Mesenteric fat pad (tissue), 1 donor: ENCODE measurements at regions not wholly inside any gene's neighbourhood (a gene's known extent, or its start where the extent isn't known, plus 50 kb on each side); places are given as distances from the start of the nearest gene placed in this dataset.
"Not testable (repeated sequence)": the region's sequence is repeated elsewhere in the genome, so short reads cannot be mapped to it uniquely, and the experiment has no call there.

Source experiments
- DNase-seq: peaks from one replicate; pipeline ENCODE4 v3.0.0-alpha.2; 2020; ENCODE audit warnings: low spot score
- donor health status: DM: yes; HTN: yes; CAD: no.

DNA sequence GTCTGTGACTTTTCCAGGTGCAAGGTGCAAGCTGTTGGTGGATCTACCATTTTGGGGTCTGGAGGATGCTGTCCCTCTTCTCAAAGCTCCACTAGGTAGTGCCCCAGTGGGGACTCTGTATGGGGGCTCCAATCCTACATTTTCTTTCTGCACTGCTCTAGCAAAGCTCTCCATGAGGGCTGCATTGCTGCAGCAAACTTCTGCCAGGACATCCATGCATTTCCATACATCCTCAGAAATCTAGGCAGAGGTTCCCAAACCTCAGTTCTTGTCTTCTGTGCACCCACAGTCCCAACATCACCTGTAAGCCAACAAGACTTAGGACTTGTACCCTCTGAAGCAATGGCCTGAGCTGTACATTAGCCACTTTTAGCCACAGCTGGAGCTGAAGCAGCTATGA, 694.5 kb upstream of the BCHE start:
- no peak for DNase-seq

DNA sequence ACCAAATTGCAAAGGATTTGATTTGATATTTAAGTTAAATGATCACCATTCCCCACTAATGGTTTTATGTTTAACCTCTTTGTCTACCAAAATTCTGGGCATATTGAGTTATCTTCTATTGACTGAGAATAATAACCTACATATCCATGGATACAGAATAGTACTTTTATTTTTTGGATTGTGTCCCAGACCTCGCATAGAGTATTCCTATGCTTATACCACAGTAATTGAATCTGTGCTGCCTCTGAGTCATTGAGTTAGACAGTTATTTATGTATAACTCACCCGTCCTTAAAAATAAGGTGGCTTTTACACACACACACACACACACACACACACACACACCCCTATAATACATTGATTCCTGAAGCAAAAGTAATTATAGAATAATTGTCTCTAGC, 690.1 kb upstream of the BCHE start:
- DNase-seq = no peak

DNA sequence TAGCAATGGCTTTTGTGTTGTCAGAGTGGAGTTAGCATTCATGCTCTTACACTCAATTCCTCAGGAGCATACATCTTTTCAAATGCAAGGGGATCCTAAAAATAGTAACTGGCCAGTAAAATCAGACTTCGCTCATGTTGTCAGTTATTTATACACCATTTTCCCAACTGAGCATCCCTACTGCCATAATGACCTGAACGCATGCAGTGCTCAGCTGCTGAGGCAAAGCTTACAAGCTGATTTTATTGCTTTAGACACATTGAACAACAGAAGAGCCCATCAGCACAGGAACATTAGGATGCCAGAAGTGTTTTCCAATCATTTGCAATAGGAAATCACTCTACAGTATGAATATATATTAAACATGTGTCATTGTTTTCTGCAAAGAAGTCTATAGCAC, 689.7 kb upstream of the BCHE start:
- DNase-seq = no peak

DNA sequence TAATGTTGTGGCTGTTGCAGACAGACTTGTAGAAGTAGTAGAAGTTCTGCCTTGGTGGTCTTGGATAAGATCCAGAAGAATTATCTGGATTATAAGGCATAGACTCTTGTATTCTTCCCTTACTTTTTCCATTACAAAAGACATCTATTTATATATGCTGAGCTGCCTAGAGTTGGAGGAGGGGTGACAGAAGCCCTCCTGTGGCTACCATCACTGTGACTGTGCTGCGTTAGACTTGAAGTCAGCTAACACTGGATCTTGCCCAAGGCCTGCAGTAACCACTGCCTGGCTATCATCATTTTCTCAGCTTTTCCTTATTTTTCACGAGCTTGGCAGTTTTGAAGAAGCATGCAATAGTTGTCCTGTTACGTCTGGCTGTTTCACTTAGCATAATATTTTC, 684.8 kb upstream of the BCHE start:
- DNase-seq = no peak

DNA sequence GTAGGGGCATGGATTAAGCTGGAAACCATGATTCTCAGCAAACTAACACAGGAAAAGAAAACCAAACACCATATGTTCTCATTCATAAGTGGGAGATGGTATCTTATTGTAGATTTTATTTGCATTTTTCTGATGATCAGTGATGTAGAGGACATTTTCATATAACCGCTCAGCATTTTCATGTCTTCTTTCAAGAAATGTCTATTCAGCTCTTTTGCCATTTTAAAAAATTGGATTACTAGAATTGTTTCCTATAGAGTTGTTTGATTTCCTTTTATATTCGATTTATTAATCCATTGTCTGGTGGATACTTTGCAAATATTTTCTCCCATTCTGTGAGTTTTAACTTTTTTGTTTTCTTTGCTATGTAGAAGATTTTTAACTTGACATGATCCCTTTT, 682.2 kb upstream of the BCHE start:
- DNase-seq = no peak

DNA sequence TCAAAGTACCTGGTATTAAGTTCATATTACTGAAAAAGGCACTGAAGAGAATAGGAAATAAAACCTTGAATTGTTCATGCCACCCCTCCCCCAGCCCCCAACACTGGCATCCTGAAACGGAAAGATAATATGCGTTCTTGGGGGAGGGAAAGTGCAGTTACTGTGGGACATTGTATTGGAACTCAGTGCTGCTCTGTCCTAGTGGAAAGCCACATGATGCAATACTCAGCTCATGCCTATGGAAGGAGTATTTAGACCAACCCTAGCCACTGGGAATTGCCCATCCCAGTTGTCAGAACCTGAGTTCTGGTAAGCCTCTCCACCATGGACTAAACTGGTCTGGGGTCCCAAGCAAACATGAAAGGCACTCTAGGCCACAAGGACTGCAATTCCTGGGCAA, 680.8 kb upstream of the BCHE start:
- no peak for DNase-seq

DNA sequence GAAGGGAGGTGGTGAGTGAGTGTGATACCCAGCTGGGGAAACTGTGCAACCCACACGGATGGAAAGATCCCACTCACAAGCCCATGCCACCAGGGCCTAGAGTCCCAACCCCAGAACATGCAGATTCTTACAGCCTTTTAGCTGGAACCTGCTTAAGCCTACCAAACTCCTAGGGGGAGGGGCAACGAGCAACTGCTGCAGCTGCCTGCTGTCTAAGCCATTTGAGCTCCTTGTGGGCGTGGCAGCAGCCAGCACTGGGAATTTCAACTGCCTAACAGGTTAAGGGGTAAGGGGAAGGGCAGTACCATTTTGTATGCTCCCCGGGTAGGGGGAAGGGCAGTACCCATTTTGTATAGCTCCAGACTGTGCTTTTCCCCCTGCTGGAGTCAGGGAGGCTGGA, 673.2 kb upstream of the BCHE start:
- DNase-seq = no peak

DNA sequence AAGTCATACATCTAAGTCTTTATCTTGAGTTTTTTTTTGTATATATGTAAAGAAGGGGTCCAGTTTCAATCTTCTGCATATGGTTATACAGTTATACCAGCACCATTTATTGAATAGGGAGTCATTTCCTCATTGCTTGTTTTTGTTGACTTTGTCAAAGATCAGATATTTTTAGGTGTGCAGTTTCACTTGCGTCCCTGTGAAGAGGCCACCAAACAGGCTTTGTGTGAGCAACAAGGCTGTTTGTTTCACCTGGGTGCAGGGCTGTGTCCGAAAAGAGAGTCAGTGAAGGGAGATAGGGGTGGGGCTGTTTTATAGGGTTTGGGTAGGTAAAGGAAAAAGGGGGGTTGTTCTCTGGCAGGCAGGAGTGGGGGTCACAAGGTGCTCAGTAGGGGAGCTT, 663.2 kb upstream of the BCHE start:
- DNase-seq = not testable (repeated sequence)

DNA sequence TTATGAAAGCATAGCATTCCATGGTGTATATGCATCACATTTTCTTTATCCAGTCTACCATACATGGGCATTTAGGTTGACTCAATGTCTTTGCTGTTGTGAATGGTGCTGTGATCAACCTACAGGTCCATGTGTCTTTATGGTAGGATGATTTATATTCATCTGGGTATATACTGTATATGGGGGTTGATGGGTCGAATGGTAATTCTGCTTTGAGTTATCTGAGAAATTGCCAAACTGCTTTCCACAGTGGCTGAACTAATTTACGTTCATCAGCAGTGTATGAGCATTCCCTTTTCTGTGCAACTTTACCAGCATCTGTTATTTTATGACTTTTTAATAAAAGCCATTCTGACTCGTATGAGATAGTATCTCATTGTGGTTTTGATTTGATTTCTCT, 662.4 kb upstream of the BCHE start:
- DNase-seq = no peak

DNA sequence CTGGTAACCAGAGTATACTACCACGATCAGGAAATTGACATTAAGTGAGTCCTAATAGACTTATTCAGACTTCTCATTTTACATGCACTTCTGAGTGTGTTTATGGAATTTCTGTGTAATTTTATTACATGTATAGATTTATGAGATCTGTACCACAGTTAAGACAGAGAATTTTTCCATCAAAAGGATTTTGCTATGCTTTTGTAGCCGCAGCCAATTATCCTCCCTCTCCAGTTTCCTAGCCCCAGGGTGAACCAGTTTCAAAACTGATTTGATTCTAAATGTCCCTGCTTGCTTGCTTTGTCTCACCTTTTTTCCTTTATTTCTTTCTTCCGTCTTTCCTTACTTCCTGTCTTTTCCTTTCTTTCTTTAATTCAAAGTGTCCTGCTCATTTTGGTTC, 661.2 kb upstream of the BCHE start:
- no peak for DNase-seq

DNA sequence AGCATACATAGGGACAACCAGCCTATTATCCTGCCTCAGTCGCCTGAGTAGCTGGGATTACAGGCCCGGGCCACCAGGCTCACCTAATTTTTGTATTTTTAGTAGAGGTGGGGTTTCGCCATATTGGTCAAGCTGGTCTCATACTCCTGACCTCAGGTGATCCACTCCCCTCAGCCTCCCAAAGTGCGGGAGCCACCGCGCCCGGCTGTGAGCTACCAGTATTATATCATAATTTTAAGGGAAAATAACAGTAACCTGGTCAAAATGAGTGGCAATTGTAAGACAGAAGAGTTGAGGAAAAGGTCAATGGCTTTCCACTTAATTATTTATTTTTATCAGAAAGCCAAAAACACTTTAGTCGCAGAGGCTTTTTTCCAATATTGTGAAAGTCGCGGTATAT, 652.6 kb upstream of the BCHE start:
- DNase-seq = no peak

DNA sequence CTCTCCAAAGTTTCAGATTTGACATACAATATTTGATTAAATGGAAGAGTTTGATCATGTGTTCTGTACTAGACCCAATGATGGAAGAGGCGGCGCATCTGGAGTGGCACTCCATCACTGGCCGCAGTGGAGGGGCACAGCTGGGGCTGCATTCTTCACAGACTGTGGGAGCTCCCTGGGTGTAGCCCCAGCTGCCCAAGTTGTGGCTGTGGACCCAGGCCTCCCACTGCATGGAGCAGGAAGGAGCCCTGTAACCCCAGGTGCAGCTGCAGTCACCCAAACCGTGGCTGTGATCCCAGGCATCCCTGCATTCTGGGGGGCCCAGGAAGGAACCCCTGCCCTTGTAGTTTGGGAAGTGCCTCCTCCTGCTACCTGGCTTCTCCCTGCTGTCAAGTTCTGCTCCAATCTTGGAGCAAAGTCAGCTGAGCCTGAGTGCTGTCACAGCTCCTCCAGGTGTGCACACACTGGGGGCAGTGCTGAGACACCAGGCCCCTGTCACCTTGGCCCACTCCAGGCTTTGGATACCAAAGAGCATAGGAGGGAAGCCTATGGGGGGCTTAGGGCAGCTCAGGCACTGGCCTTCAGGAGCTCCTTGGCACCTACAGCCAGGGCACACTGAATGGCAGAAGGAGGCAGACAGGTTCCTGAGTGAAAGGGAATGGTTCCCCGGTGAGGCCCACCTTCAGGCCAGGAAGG, 651.9 kb upstream of the BCHE start:
- no peak for DNase-seq

DNA sequence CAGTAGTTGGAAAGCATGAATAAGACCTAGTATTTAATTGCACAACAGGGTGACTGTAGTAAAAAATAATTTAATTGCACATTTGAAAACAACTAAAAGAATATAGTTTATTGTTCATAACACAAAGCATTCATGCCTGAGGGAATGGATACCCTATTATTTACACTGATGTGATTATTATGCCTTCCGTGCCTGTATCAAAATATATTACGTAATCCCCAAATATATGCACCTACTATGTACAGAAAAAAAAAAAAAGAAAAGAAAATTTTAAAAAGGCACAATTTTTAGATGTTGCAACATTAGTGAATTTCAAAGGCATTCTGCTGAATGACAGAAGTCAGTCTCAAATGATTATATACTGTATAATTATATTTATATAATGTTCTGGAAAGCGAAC, 647.2 kb upstream of the BCHE start:
- DNase-seq = no peak

DNA sequence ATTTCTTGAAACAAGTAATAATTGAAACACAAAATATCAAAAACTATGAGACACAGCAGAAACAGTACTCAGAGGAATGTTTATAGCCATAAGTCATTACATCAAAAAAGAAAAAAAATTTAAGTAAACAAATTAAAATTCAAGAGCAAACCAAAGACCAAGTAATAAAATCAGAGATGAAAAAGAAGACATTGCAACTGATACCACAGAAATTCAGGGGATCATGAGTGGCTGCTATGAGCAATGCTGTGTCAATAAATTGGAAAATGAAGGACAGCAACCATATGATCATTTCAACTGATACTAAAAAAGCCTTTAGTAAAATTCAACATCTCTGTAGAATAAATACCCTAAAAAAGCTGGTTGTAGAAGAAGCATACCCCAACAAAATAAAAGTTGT, 644.1 kb upstream of the BCHE start:
- no peak for DNase-seq

DNA sequence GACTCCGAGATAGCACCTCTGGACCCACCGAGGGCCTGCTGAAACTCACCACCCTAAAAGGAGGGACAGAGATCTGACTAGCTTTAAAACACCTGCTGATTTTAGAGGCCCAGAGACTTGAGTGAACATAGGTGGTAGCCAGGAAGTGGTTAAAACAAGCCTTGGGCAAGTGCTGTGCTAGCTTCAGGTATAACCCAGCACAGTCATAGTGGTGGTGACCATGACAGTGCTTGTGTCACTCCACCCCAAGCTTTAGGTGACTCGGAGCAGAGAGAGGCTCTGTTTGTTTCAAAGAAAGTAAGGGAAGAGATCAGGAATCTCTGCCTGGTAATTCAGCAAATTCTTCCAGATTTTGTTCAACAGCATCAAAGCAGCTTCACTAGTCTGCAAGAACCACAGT, 641.1 kb upstream of the BCHE start:
- no peak for DNase-seq

DNA sequence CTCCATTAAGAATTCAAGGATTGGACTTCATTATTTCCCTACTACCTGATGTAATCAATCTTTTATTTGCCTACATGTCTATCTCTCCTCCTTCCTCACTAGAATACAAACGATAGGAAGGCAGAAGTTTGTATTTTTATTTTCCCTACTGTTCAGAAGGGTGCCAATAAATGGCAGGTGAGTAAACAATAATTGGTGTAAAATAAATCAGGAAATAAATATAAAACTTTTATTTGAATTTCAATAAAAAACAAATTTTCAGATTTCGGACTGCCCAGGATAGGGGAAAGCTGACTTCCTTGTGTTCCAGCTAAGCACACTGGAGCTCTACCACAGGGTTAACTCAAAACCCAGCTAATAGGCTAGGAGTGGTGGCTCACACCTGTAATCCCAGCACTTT, 636.3 kb upstream of the BCHE start:
- DNase-seq = no peak

DNA sequence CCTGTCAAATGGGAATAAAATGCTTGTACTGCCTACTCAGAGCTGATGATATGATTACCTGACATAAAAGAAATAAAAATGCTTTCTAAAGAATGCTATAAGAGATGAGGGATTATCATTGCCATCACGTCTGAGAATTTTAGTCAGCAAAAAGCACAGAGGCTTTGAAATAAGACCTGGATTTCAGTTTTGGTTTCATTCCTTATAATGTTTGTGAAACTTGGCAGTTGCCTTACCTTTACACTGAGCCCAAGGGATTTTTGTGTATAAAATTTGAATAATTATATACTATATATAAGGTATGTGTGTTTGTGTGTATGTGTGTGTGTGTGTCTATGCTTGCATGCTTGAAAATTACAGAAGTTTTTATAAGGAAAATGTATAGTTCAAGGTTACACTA, 634.8 kb upstream of the BCHE start:
- DNase-seq = no peak

DNA sequence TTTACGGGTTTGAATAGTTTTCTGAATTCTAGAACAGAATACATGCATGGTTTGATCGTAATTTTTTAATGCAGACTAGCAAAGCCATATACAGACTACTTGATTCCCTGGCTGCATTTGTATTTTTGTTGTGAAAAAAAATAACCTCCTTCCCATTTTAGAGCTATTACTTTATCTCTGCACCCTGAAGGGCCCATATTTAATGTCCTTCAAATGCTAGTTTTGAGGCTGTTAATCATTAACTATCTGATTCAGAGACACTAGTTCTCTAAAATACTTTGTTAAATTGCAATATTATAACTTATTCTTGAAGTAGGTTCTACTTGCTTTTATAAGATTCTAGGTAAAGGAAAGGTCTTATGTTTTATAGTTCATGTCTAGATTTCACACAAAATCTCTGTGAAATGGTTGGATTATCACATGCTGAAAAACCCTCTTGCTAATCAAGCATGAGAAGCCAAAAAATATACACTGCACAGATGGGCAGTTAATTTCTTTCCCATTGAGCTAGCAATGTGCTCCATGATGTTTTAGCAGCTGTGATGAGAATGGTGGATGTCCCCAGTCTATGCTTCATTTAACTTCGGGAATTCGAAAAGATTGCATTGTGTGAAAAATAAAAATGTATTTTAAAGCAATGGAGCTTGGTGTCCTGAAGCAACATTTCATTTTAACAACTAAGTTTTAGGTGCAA, 634.0 kb upstream of the BCHE start:
- no peak for DNase-seq

DNA sequence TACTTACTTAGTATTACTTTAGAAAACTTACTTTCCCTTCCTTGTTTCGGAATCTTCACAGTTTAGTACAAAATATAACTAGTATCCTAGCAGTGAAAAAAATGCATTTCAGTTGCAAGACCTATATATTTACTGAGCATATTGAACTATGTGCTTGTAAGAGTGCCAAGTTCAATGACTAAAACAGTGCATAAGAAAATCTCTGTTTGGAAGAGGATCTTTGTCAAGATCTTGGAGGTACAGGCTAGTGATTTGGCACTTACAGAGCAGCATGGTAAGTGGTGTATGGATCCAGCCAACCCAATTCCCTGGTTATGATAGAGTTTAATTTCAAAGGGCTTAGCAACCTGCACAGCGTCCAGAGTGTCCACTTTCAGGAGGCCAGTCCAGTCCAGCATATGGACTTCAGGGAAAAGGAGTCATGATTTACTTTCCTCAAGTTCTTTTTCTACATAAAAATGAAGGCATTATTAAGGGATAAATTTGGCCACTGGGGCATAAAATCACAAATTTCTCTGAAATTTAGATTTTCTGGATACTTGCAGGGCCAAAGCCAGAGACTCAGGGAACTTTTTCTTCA, 625.8 kb upstream of the BCHE start:
- DNase-seq = no peak

DNA sequence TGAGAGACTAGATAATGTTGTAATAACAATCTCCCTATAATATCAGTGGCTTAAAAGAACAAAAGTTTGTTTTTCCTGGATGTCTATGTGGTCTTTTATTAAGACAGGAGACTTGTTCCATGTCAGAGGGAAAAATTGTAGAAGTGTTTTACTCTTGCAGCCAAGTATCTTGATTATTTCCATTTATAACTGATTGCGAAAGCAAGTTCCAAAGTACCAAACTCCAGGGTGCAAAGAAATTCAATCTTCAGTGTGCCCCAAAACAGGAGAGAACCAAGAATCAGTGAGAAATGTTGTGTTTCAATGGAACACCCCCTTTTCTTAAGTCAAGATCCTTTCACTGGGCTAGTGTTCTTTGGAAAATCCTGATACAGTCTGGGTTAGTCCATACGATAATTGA, 624.4 kb upstream of the BCHE start:
- no peak for DNase-seq

DNA sequence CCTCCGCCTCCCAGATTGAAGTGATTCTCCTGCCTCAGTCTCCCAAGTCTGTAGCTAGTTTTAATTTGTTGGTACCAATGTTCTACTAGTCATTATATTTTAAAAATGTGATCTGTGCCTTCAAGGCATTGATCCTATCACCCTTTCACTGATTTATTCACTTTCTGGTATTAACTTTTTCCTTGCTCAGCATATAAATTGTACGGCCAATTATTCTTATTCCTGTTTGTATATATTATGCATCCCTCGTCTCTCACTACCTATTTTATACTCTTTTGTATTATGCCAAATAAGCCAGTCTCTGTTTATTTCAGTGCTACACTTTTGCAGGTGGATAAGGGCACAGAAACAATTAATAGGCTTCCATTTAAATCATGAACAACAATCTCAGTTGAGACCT, 620.2 kb upstream of the BCHE start:
- no peak for DNase-seq

DNA sequence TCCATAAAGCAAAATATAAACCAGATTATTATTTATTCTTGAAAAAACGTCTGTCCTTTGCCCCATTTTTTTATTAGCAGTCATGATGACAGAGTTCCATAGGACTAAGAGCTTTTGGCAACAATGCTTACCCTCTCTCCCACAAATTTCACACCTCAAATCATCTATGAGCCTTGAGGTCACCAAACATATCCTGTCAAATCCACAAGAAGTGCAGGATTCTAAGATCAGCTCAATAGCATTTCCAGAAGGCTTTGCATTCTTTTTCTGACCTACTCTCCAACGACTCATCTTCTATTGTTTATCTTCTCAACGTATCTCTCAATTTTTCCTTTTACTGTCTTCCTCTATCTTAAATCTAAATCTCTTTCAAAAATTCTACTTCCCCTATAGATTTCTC, 619.1 kb upstream of the BCHE start:
- no peak for DNase-seq

DNA sequence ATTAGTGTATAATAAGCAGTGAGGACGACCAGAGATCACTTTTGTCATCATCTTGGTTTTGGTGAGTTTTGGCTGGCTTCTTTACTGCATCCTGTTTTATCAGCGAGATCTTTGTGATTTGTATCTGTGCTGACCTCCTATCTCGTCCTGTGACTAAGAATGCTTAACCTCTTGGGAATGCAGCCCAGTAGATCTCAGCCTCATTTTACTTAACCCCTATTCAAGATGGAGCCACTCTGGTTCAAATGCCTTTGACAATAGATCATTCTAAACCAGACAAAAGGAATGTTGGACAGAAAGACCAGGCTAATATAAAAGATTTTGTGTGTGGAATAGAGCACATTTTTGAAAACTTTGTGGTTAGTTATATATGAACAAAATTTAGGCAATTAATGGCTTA, 618.5 kb upstream of the BCHE start:
- no peak for DNase-seq
